Stimulated activated CD8-positive, alpha-beta memory T cell treated with anti-CD3 and anti-CD28 coated beads, Interleukin-4, amount 100 ng/mL, for 24 hours (primary cell): ENCODE measurements at regions not wholly inside any gene's neighbourhood (a gene's known extent, or its start where the extent isn't known, plus 50 kb on each side); places are given as distances from the start of the nearest gene placed in this dataset.

Experiments used
- DNase-seq: peaks from one replicate; pipeline ENCODE4 v3.0.0-alpha.2; 2020; ENCODE audit warnings: low read depth

DNA sequence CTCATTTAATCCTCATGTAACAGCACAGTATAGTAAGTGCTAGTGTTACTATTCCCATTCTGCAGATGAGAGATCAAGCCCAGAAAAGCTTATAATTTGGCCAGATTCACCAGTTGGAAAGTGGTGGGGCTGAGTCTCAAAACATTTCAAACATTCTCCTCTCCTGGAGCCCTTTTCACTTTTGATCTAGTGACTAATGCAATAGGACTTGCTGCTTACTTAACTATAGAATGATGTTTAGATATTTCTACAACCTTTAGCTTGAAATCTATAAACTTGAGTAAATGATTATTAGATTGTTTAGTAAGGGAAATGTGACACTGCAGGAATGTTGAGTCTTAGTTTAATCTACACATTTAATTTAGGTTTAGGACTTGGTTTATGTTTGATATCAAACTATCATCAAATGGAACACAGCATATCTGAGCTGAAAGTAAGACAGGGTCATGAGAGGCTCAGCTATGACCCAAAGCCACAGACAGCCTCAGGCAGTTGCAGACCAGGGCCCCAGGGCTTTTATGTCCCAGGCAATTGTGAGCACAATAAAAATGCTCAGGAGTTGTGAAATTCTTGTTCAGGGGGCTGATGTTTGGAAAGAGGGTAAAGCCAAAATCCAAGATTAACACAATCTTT, 199.5 kb upstream of the HS3ST1 start:
- DNase-seq, result no peak

GRCh38 chr4:11626066-11626465, 197.4 kb upstream of the HS3ST1 start:
- no peak for DNase-seq

GRCh38 chr4:11625211-11625610, 196.5 kb upstream of the HS3ST1 start:
- DNase-seq, result no peak

DNA sequence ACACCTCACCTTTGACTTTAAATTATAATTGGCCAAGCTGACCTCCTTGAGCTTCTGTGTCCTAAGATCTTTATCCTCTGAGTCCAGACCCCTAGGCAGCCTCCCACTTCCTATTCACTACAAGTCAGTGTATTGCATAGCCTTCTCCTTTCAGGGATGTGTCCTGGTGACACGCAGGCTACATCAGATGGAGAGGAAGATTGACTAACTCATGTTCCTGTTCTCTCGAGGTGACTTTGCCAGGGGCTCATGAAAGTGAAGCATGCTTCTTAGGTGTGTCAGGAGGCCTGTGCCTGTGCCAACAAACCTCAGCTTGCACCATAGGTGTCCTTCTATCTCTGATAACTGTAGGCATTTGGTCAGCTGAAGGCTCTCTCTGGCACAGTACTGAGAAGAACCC, 195.7 kb upstream of the HS3ST1 start:
- no peak for DNase-seq

DNA sequence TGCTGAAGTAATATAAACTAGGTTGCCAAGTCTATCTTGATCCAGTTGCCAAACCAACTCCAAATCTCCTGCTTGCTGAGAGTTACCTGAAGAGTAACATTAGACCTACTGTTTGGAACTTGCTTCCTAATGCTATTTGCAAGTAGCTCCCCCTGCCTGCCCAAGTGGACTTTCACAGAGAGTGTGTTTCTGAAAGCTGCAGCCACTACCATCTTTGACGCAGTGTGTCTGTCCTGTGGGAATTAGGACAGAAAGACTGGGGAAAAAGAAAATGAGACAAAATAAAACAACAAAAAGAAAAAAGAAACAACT, 195.0 kb upstream of the HS3ST1 start:
- no peak for DNase-seq

- no peak for DNase-seq
Measured at GRCh38 chr4:11622961-11623725, 194.4 kb upstream of the HS3ST1 start.

GRCh38 chr4:11620861-11621260, 192.2 kb upstream of the HS3ST1 start:
- no peak for DNase-seq

DNA sequence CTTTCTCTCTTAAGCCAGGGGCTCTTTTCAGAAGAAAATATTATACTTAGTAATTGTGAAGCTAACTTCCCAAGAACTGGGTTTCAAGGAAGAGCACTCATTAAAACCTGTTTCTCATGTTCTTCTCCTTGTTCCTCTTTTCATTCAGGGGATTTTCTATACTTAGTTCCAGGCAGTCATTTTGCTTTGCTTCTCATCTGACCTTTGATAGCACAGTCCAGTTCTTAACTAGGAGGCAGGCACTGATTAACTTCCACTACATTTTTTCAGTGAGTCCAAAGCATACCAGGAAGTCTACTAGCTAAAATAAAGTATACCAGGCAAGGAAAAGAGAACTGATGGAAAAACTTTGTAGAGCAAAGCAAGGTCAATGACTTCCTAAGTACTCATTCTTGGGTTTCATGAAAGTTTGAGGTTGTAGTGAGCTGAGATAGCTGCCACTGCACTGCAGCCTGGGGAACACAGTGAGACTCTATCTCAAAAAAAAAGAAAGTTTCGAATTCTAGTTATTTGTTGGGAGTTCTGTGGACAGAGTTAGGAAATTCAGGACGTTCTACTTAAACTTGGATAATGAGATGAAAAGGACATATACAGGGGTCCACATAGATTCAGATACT, 190.1 kb upstream of the HS3ST1 start:
- no peak for DNase-seq

DNA sequence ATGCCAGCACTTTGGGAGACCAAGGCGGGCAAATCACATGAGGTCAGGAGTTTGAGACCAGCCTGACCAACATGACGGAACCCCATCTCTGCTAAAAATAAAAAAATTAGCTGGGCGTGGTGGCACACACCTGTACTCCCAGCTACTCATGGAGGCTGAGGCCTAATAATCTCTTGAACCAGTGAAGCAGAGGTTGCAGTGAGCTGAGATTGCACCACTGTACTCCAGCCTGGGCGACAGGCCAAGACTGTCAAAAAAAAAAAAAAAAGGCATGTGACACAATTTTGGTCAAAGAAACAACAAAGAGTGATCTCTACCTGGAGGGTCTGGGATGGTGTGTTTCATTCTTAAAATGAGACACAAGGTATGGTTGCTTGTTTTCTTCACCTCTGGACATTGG, 188.2 kb upstream of the HS3ST1 start:
- no peak for DNase-seq

GRCh38 chr4:11615601-11616000, 186.9 kb upstream of the HS3ST1 start:
- no peak for DNase-seq

- DNase-seq, result no peak
Measured at GRCh38 chr4:11614426-11614825, 185.7 kb upstream of the HS3ST1 start.

DNA sequence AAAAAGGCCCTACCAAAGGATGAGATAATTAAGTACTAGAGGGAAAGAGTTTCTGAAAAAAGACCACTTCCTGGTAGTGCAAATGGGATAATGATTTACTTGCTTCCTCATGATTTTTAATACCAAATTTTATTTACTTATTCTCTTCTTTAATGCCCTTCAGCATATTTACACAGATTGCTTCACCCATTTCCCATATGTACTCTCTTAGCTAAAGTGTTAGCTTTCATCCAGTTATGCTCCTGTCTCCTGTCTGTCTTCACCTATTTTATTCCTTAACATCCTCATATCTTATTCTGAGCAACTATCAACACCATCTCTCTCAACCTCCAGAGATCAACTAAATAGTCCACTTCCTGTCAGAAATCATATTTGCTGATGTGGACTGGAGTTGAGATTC, 183.2 kb upstream of the HS3ST1 start:
- no peak for DNase-seq

GRCh38 chr4:11609751-11610150, 181.1 kb upstream of the HS3ST1 start:
- no peak for DNase-seq

DNA sequence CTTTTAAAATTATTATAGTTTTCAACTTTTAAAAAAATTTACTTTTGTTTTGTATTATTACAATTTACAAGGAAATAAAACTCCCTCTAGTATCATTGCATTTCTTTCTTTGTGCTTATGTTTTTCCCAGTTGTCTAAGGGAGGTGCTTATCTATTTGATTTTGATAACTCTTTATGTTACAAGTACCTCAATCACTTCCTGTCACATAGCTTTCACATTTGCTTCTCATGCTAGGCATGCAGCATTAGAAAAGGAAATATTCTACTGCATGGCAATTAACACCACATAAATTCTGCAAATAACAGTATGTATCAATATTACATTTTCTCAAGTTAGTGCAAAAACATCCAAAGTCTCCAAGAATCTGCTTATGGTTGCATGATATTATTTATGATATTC, 180.3 kb upstream of the HS3ST1 start:
- DNase-seq, result no peak

- no peak for DNase-seq
Measured at GRCh38 chr4:11606078-11606477, 177.4 kb upstream of the HS3ST1 start.

- no peak for DNase-seq
Measured at GRCh38 chr4:11605597-11605996, 176.9 kb upstream of the HS3ST1 start.

- no peak for DNase-seq
Measured at GRCh38 chr4:11604821-11605220, 176.1 kb upstream of the HS3ST1 start.

GRCh38 chr4:11603591-11604194, 175.0 kb upstream of the HS3ST1 start:
- DNase-seq, result no peak

GRCh38 chr4:11602606-11603340, 174.1 kb upstream of the HS3ST1 start:
- no peak for DNase-seq

GRCh38 chr4:11599064-11599463, 170.4 kb upstream of the HS3ST1 start:
- DNase-seq, result no peak

DNA sequence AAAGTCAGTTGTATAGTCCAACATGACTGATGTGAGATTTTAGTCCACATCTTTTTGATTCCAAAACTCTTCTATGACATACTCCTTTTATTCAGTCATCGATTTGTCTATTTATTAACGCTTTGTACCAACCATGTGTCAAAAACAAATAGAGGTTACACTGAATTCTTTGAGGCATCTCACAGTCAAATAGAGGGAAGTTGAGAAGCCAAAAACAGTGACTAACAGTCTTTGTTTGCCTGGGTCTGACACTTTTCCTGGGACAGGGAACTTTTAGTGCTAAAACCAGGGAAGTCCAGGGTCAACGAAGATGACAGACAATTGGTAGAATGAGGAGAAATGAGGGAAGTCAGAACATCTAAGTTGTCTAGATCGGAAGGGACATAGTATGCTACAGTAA, 169.9 kb upstream of the HS3ST1 start:
- no peak for DNase-seq

- DNase-seq, result no peak
Measured at GRCh38 chr4:11597506-11597905, 168.8 kb upstream of the HS3ST1 start.

DNA sequence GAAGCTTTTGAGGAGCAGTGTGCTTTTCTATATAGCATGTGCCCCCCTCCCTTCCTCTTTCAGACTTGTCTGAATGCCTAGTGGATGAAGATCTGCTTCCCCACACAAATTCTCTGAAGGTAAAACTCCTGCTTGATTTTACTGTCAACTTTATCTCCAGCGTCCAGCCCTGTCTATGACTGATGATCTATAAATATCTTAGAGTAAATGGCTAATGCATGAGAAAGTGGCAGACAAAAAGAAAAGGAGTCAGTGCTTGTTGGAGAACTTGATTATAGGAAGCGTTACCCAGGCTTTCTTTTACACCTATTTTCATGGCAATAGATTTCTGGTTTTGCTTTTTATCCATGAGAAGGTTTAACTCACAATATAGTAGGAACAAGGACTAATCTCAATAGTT, 168.3 kb upstream of the HS3ST1 start:
- no peak for DNase-seq
